ENCODE measurements at regions not wholly inside any gene's neighbourhood (a gene's known extent, or its start where the extent isn't known, plus 50 kb on each side); places are given as distances from the start of the nearest gene placed in this dataset.
"Not testable (repeated sequence)": the region's sequence is repeated elsewhere in the genome, so short reads cannot be mapped to it uniquely, and the experiment has no call there.

DNA sequence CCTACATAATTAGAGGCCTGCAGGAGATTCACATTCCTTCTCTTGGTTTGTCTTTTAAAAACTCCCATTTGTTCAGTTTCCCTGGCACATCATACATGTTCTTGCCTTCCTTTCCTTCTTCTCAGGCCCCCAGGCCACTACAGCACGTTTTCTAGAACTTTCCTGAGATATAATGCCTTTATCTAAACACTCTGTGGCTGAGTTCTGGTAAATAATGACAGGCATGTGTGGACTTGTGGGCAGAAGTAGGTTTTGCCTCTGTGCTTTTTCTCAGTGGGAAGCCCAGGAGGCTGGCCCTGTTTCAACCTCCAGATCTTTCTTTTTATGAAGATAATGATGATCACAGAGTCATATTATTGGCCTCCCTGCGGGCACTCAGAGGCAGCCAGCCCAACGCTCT lies 117.2 kb downstream of the TMX1 start:
- Histone ChIP-seq H3F3A (ENCODE audit: control insufficient read depth, insufficient read depth) (no peaks in the 10 kb centered on the region), H3K4me2 (ENCODE audit: low read length) (no peak overlapping the region), H3K9me3 (ENCODE audit: control insufficient read depth, insufficient read depth, low read length) (no peaks in the 10 kb centered on the region), H3K4me3 (ENCODE audit: low read length) (no peak overlapping the region), H3K36me3 (ENCODE audit: control insufficient read depth, low read length) (no peaks in the 10 kb centered on the region), H3K27ac (ENCODE audit: low read depth, low read length) (no peak overlapping the region), H3K9me2 (replicated peaks; ENCODE audit: control insufficient read depth, low read length) (no peaks in the 10 kb centered on the region), H4K20me1 (ENCODE audit: control insufficient read depth, insufficient read depth, low read depth, low read length) (no peaks in the 10 kb centered on the region), H3K79me2 (ENCODE audit: control insufficient read depth, low read length) (no peaks in the 10 kb centered on the region), H3K4me1 (ENCODE audit: control insufficient read depth, low read length) (no peaks in the 10 kb centered on the region), H3K27me3 (ENCODE audit: control insufficient read depth, low read length) (no peaks in the 10 kb centered on the region; the same call in 1 of the 2 replicates)
- TF ChIP-seq CTCF (IDR thresholded peaks at IDR 0.05; ENCODE audit: low read depth, low read length, poor library complexity, severe bottlenecking) = no peak
- no peak for TF ChIP-seq EZH2phosphoT487 (IDR thresholded peaks at IDR 0.05; ENCODE audit: borderline replicate concordance, low read length)

GRCh38 chr14:51360592-51360991 lies 120.5 kb downstream of the TMX1 start:
- Histone ChIP-seq H3K27me3 (ENCODE audit: control insufficient read depth, low read length) (peaks cover 2% of the 10 kb centered on the region; the same call in 1 of the 2 replicates), H3K4me2 (ENCODE audit: low read length) (no peak overlapping the region), H3K4me3 (ENCODE audit: low read length) (no peak overlapping the region), H3K27ac (ENCODE audit: low read depth, low read length) (no peak overlapping the region), H3K9me3 (ENCODE audit: control insufficient read depth, insufficient read depth, low read length) (no peaks in the 10 kb centered on the region), H4K20me1 (ENCODE audit: control insufficient read depth, insufficient read depth, low read depth, low read length) (no peaks in the 10 kb centered on the region), H3K4me1 (ENCODE audit: control insufficient read depth, low read length) (no peaks in the 10 kb centered on the region), H3K36me3 (ENCODE audit: control insufficient read depth, low read length) (no peaks in the 10 kb centered on the region), H3K79me2 (ENCODE audit: control insufficient read depth, low read length) (no peaks in the 10 kb centered on the region), H3F3A (ENCODE audit: control insufficient read depth, insufficient read depth) (no peaks in the 10 kb centered on the region), H3K9me2 (replicated peaks; ENCODE audit: control insufficient read depth, low read length) (no peaks in the 10 kb centered on the region)
- TF ChIP-seq EZH2phosphoT487 (IDR thresholded peaks at IDR 0.05; ENCODE audit: borderline replicate concordance, low read length) (no peak), CTCF (IDR thresholded peaks at IDR 0.05; ENCODE audit: low read depth, low read length, poor library complexity, severe bottlenecking) (no peak)

DNA sequence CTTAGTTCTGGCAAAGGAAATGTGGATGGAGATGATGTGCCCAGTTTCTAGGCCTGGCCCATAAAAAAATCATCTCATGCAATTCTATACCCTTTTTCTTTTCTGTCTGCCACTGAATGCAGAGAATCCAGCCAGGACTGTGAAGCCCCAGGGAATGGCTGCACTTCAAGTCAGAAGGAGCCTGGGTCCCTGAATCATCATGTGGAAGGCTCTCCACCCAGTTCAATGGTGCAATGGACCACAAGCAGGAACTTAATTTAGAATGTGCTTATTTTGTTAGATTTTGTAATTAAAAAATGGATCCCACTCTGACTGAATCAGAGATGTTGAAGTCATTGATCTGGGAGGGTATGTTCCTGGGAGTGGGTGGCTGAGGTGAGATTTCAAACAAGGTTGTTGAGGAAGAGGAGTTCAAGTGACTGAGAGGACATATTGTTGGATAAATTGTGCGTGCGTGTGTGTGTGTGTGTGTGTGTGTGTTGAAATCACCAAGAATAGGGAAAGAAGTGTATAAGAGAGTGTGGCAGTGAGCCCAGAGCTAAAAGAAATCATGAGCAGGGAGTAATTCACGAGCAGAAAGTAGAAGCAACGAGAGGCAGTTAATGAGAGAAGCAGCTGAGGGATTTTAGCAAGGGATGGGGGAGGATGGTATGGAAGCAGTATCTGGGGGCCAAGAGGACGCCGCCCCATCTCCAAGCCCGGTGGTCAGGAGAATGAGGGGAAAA lies 125.4 kb downstream of the TMX1 start:
- Histone ChIP-seq H3F3A (ENCODE audit: control insufficient read depth, insufficient read depth) (no peaks in the 10 kb centered on the region), H3K4me2 (ENCODE audit: low read length) (no peak overlapping the region), H3K36me3 (ENCODE audit: control insufficient read depth, low read length) (no peaks in the 10 kb centered on the region), H3K9me2 (replicated peaks; ENCODE audit: control insufficient read depth, low read length) (no peaks in the 10 kb centered on the region), H3K9me3 (ENCODE audit: control insufficient read depth, insufficient read depth, low read length) (no peaks in the 10 kb centered on the region), H3K4me3 (ENCODE audit: low read length) (no peak overlapping the region), H3K79me2 (ENCODE audit: control insufficient read depth, low read length) (no peaks in the 10 kb centered on the region), H3K4me1 (ENCODE audit: control insufficient read depth, low read length) (no peaks in the 10 kb centered on the region), H4K20me1 (ENCODE audit: control insufficient read depth, insufficient read depth, low read depth, low read length) (no peaks in the 10 kb centered on the region), H3K27me3 (ENCODE audit: control insufficient read depth, low read length) (peaks cover 2% of the 10 kb centered on the region; the same call in 1 of the 2 replicates), H3K27ac (ENCODE audit: low read depth, low read length) (no peak overlapping the region)
- TF ChIP-seq CTCF (IDR thresholded peaks at IDR 0.05; ENCODE audit: low read depth, low read length, poor library complexity, severe bottlenecking) (no peak), EZH2phosphoT487 (IDR thresholded peaks at IDR 0.05; ENCODE audit: borderline replicate concordance, low read length) (no peak)

DNA sequence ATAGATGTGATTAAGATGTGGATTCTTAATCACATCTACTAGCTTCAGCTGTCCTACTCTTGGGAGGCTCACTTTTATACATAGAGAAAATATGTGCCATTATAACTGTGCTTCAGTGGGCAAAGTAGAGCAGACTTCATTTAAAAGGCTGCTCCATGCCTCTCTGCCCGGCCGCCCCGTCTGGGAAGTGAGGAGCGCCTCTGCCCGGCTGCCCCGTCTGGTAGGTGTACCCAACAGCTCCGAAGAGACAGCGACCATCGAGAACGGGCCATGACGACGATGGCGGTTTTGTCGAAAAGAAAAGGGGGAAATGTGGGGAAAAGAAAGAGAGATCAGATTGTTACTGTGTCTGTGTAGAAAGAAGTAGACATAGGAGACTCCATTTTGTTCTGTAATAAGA lies 126.4 kb downstream of the TMX1 start:
- H3K9me3 ChIP-seq (ENCODE audit: control insufficient read depth, insufficient read depth, low read length); H3F3A ChIP-seq (ENCODE audit: control insufficient read depth, insufficient read depth); H3K27me3 ChIP-seq (ENCODE audit: control insufficient read depth, low read length); H3K27ac ChIP-seq (ENCODE audit: low read depth, low read length); H3K4me2 ChIP-seq (ENCODE audit: low read length); H3K36me3 ChIP-seq (ENCODE audit: control insufficient read depth, low read length); H3K4me1 ChIP-seq (ENCODE audit: control insufficient read depth, low read length); H3K9me2 ChIP-seq (replicated peaks; ENCODE audit: control insufficient read depth, low read length); H3K79me2 ChIP-seq (ENCODE audit: control insufficient read depth, low read length); H4K20me1 ChIP-seq (ENCODE audit: control insufficient read depth, insufficient read depth, low read depth, low read length); H3K4me3 ChIP-seq (ENCODE audit: low read length): not testable (repeated sequence)

DNA sequence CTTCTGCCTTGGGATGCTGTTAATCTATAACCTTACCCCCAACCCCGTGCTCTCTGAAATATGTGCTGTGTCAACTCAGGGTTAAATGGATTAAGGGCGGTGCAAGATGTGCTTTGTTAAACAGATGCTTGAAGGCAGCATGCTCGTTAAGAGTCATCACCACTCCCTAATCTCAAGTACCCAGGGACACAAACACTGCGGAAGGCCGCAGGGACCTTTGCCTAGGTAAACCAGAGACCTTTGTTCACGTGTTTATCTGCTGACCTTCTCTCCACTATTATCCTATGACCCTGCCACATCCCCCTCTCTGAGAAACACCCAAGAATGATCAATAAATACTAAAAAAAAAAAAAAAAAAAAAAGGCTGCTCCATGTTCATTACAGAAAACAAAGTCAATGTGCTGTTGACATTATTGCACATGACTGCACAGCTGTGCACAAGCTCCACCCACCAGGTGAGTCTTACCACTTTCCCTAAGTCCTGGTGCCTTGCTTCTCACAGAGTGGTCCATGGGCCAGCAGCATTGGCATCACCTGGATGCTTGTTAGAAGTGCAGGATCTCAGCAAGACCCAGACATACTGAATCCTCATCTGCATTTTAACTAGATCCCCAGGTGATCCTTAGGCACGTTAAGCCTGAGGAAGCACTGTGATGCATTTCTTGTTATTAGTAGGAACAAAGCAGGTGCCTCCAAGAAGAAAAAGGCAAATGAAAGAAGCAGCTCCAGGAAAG lies 127.0 kb downstream of the TMX1 start:
- H3K9me3 ChIP-seq (ENCODE audit: control insufficient read depth, insufficient read depth, low read length); H3K27me3 ChIP-seq (ENCODE audit: control insufficient read depth, low read length); H3F3A ChIP-seq (ENCODE audit: control insufficient read depth, insufficient read depth); H3K9me2 ChIP-seq (replicated peaks; ENCODE audit: control insufficient read depth, low read length); H3K36me3 ChIP-seq (ENCODE audit: control insufficient read depth, low read length); H3K79me2 ChIP-seq (ENCODE audit: control insufficient read depth, low read length); H4K20me1 ChIP-seq (ENCODE audit: control insufficient read depth, insufficient read depth, low read depth, low read length); H3K4me1 ChIP-seq (ENCODE audit: control insufficient read depth, low read length); H3K27ac ChIP-seq (ENCODE audit: low read depth, low read length); H3K4me2 ChIP-seq (ENCODE audit: low read length); H3K4me3 ChIP-seq (ENCODE audit: low read length): not testable (repeated sequence)

Data from DOHH2 (cell line).